ENCODE measurements at regions not wholly inside any gene's neighbourhood (a gene's known extent, or its start where the extent isn't known, plus 50 kb on each side); places are given as distances from the start of the nearest gene placed in this dataset.
"Not testable (repeated sequence)": the region's sequence is repeated elsewhere in the genome, so short reads cannot be mapped to it uniquely, and the experiment has no call there.

DNA sequence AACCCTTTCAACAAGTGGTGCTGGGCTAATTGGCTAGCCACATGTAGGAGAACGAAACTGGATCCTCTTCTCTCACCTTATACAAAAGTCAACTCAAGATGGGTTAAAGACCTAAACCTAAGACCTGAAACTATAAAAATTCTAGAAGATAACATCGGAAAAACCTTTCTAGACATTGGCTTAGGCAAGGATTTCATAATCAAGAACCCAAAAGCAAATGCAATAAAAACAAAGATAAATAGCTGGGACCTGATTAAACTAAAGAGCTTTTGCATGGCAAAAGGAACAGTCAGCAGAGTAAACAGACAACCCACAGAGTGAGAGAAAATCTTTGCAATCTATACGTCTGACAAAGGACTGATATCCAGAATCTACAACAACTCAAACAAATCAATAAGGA lies 571.1 kb downstream of the BNC2 start:
- not testable (repeated sequence) for TF ChIP-seq CTCF, POLR2A (IDR thresholded peaks at IDR 0.05)
